ENCODE measurements at regions not wholly inside any gene's neighbourhood (a gene's known extent, or its start where the extent isn't known, plus 50 kb on each side); places are given as distances from the start of the nearest gene placed in this dataset.

DNA sequence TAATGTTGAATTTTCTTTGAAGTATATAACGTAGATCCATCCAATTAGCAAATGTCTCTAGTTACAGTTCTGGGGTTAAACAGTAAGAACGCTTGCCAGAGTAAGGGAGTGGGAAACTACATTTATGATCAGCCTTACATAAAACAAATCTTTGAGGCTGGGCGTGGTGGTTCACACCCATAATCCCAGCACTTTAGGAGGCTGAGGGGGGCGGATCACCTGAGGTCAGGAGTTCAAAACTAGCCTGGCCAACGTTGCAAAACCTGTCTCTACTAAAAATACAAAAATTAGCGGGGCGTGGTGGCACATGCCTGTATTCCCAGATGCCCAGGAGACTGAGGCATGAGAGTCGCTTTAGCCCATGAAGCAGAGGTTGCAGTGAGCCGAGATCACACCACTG lies 50.1 kb upstream of the GATM start:
- Mint-ChIP-seq H3K4me3 (no peak overlapping the region), H3K27ac (no peak overlapping the region), H3K36me3 (ENCODE audit: low read depth) (no peaks in the 10 kb centered on the region), H3K27me3 (peaks cover 3% of the 10 kb centered on the region), H3K9me3 (no peaks in the 10 kb centered on the region), H3K4me1 (ENCODE audit: low read depth) (no peaks in the 10 kb centered on the region)
- ChIA-PET POLR2A (no interaction called here), CTCF (interaction anchor here (1.5 to 1.6 kb wide), 2 partner anchors 26 to 29 kb away, joined by 3 to 6 read pairs; no protein-coding TSS in a partner anchor)
- H3K9me3 ChIP-seq (ENCODE audit: control insufficient read depth in 1 of 2, insufficient read depth in 1 of 2, low read length in 2 of 2) = no peaks in the 10 kb centered on the region
- intact Hi-C loops (cut with DNase I, micrococcal nuclease) = loop anchor here in 1 of 2 experiments (5.0 kb wide), 1 partner anchor 44 kb away; no protein-coding TSS in a partner anchor
- no peaks in the 10 kb centered on the region for H3K36me3 ChIP-seq (ENCODE audit: insufficient read depth, low read length)
- H3K4me3 ChIP-seq (ENCODE audit: low read length) = no peak overlapping the region
- H3K27ac ChIP-seq (ENCODE audit: low read depth in 1 of 2, low read length in 2 of 2) = no peak overlapping the region
- peaks cover 0 to 6% of the 10 kb centered on the region in 2 experiments for H3K27me3 ChIP-seq (ENCODE audit: control insufficient read depth in 1 of 2, insufficient read depth in 2 of 2, low read length in 2 of 2)
- DNase-seq (no peak), ATAC-seq (ENCODE audit: poor library complexity) (no peak)
- TF ChIP-seq, protein P1, sequence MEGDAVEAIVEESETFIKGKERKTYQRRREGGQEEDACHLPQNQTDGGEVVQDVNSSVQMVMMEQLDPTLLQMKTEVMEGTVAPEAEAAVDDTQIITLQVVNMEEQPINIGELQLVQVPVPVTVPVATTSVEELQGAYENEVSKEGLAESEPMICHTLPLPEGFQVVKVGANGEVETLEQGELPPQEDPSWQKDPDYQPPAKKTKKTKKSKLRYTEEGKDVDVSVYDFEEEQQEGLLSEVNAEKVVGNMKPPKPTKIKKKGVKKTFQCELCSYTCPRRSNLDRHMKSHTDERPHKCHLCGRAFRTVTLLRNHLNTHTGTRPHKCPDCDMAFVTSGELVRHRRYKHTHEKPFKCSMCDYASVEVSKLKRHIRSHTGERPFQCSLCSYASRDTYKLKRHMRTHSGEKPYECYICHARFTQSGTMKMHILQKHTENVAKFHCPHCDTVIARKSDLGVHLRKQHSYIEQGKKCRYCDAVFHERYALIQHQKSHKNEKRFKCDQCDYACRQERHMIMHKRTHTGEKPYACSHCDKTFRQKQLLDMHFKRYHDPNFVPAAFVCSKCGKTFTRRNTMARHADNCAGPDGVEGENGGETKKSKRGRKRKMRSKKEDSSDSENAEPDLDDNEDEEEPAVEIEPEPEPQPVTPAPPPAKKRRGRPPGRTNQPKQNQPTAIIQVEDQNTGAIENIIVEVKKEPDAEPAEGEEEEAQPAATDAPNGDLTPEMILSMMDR (IDR thresholded peaks at IDR 0.05) = no peak
- peaks cover 10% of the 10 kb centered on the region for H3K4me1 ChIP-seq (ENCODE audit: insufficient read depth, low read length)

All from CD4-positive, alpha-beta T cell (primary cell).